ENCODE measurements at regions not wholly inside any gene's neighbourhood (a gene's known extent, or its start where the extent isn't known, plus 50 kb on each side); places are given as distances from the start of the nearest gene placed in this dataset.

DNA sequence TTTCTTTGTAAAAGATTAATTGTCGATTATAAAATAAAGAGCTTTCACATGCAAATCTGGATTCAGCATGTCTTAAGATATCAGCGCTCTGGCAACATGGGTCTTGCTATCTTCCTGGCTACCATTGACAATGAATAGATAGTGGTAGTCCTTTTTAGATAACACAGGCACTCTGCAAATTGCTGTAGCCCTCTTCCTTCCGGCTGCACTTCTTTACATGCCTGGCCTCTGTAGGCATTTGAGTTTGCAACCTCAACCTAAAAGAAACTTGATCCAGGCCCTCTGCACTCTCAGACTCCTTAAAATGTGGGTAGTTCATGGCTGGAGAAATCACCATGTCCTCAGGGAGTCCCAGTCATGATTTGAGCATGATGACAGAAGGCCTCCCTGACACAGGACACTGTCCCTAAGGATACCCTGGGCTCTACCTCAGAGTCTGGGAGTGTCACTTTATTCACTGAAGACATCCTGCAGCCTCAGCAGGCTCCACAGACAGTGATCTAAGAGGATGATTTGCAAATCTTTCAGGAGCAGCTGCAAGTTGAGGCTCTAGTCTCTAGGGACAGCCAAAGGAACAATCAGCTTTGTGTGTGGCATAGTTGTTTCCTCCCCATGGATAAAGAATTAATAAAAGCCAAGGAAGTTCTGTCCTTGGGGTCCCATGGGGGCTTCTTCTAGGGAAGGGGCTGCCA is 529.4 kb downstream of the RBFOX1 start:
- no peak for TF ChIP-seq JUNB (IDR thresholded peaks at IDR 0.05; ENCODE audit: unreplicated experiment)
- TF ChIP-seq NANOG (IDR thresholded peaks at IDR 0.05; ENCODE audit: borderline replicate concordance): no peak

All from GM23338 (cell line).